ENCODE measurements at regions not wholly inside any gene's neighbourhood (a gene's known extent, or its start where the extent isn't known, plus 50 kb on each side); places are given as distances from the start of the nearest gene placed in this dataset.

DNA sequence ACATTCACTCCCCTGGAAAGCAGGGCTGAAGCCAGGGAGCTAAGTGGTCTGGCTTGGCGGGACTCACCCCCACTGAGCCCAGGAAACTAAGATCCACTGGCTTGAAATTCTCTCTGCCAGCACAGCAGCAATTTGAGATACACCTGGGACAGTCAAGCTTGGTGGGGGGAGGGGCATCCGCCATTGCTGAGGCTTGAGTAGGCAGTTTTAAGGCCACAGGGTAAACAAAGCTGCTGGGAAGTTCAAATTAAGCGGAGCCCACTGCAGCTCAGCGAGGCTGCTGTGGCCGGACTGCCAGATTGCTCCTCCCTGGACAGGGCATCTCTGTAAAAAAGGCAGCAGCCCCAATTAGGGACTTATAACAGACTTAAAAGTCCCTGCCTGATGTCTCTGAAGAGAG is 108.2 kb upstream of the FAM13C start:
- no peak for TF ChIP-seq EZH2phosphoT487 (IDR thresholded peaks at IDR 0.05; ENCODE audit: low read depth, severe bottlenecking, unreplicated experiment)
- TF ChIP-seq, protein P1, sequence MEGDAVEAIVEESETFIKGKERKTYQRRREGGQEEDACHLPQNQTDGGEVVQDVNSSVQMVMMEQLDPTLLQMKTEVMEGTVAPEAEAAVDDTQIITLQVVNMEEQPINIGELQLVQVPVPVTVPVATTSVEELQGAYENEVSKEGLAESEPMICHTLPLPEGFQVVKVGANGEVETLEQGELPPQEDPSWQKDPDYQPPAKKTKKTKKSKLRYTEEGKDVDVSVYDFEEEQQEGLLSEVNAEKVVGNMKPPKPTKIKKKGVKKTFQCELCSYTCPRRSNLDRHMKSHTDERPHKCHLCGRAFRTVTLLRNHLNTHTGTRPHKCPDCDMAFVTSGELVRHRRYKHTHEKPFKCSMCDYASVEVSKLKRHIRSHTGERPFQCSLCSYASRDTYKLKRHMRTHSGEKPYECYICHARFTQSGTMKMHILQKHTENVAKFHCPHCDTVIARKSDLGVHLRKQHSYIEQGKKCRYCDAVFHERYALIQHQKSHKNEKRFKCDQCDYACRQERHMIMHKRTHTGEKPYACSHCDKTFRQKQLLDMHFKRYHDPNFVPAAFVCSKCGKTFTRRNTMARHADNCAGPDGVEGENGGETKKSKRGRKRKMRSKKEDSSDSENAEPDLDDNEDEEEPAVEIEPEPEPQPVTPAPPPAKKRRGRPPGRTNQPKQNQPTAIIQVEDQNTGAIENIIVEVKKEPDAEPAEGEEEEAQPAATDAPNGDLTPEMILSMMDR (IDR thresholded peaks at IDR 0.05; ENCODE audit: poor library complexity) = no peak
- no peak for TF ChIP-seq EZH2 (IDR thresholded peaks at IDR 0.05; ENCODE audit: borderline replicate concordance)

All from hepatocyte (in vitro differentiated cells).